HK-2 (cell line): ENCODE measurements at regions not wholly inside any gene's neighbourhood (a gene's known extent, or its start where the extent isn't known, plus 50 kb on each side); places are given as distances from the start of the nearest gene placed in this dataset.

ENCODE experiments used
- DNase-seq: peaks from one replicate; pipeline ENCODE4 v3.0.0-alpha.2; 2018; ENCODE audit not compliant: unreplicated experiment

DNA sequence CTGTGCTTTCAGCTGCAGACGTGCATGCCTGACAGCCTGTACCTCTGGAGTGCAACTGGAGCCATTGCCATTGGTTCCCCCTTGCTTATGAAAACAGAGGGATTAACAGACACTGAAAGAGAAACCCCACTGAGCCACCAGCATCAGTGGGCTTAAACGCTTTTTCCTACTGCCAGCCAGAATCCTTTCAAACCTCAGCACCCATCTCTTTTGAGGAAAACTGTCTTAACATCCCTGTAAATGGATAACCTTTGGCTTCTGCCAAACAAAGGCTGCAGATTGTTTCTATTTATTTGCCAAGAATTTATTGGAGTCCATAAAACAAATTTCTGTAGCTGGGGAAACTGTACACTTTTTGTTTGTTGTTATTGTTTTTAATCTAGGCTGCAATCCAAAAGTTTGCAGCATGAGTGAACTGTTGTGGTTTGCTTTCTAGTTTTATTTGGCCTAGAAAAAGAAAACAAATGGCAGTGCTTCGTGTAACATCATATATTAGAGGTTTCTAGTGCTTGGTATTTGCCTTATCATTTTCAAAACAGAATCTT lies 369.2 kb upstream of the IL12A start:
- DNase-seq: no peak

- no peak for DNase-seq
These were observed 368.4 kb upstream of the IL12A start for GRCh38 chr3:159620281-159620680.

GRCh38 chr3:159620873-159621272 lies 367.8 kb upstream of the IL12A start:
- no peak for DNase-seq

DNA sequence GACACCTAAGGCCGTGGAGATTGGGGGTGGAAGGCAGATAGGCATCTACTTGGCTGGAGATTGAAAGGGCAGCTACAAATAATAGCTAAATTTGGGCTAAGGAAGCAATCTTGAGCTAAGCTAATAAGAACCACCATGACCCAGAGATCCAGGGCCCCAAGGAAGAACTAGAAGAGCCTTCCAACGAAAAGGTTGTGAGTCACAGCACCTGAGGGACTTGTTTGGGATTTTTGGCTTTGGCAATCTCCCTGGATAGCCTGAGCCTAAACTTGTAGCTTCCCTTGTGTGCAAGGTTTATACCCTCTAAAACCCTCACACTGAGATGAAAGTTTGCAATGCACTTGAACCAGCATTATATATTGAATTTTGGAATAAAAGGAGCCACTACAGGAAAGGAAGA lies 364.0 kb upstream of the IL12A start:
- no peak for DNase-seq

GRCh38 chr3:159625594-159625993 lies 363.0 kb upstream of the IL12A start:
- no peak for DNase-seq

DNA sequence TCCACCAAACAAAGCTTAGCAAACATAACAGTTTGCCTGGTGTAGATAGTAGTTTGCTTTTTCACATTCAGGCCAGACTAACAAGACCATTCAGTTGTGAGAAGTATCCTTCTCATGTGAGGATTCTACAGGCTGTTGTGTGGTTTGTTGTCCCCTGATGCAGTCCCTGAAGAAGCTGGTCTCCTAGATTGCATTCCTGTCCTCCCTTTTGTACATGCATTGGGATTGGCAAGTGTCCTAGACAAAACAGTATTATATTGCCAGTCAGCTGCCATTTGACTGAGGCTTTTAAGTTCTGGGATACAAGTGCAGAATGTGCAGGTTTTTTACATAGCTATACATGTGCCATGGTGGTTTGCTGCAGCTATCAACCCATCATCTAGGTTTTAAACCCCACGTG lies 362.0 kb upstream of the IL12A start:
- DNase-seq: no peak

DNA sequence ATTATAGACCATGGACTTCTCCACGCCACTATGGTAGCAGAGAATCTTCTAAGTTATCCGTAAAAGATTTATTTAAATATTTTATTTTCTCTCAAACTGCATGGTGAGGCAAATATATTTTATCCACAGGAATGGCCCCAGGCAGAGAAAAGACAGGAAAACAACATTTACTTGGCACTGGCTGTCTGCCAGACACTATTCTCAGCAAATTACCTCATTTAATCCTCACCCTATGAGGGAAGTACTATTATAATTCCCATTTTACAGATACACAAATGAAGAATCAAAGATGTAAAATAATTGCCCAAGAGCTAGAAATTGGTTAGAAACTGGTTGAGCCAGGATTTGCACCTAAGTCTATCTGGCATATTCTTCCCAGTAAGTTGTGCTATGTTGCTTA lies 361.4 kb upstream of the IL12A start:
- DNase-seq: no peak

GRCh38 chr3:159627634-159628033 lies 361.0 kb upstream of the IL12A start:
- no peak for DNase-seq

DNA sequence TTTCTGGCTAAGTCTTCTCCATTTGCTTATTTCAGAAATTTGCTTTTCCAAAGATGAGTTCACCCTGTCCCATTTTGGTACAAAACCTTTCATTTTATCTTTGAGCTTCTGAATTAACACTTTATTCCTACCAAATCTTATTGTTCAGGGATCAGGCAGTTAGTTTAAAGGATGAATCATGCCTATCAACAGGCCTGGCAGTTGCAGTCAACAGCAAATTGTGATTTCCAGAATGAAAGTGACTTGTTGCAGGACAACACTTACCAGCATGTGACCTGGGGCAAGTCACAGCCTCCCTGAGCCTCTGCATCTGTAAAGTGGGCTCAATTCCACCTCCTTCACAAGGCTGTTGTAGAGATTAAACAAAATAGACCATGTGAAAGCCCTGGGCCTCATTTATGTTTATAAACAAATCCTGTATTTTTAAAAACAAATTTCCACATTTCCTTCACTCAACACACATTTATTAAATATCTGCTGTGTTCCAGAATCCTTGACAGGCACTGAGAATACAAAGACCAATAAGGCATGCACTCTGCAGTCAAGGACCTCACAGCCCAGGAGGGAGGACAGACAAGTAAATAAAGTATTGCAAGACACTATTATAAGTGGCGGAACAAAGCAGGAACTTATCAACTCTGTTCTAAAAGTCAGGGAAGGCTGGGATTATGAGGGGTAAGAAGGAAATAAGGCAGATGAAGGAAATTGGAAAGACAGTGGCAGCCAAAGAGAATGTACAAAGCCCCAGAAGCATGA lies 359.1 kb upstream of the IL12A start:
- DNase-seq: no peak

DNA sequence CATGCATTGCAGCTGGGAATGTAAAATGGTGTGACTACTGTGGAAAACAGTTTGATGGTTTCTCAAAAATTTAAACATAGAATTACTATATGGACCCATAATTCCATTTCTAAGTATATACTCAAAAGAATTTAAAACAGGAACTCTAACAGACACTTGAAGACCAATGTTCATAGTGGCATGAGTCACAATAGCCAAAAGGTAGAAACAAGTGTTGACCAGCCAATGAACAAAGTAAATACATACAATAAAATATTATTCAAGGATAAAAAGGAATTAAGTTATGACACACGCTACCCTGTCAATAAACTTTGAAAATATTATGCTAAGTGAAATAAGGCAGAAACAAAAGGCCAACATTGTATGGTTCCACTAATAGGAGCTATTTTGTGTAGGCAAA lies 357.4 kb upstream of the IL12A start:
- DNase-seq: no peak

DNA sequence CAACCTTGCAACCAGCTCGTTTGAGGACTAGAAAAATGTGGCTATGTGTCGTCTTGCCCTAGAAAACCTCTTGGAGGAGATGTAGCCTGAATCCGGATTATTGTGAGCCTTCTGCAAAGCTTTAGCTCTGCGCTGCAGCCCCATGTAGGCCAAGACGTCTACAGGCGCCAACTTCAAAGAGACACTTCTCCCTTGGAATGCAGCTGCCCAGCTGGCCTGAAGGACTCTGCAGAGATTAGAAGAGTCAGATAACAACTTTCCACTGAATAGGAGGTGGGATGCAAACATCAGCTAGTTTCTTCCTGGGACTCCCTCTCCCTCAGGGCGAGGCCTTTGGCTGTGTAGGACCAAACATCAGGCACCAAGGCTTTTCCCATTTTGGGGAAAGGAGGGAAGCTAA lies 356.5 kb upstream of the IL12A start:
- DNase-seq: no peak

- no peak for DNase-seq
These were observed 355.8 kb upstream of the IL12A start for GRCh38 chr3:159632851-159633250.

DNA sequence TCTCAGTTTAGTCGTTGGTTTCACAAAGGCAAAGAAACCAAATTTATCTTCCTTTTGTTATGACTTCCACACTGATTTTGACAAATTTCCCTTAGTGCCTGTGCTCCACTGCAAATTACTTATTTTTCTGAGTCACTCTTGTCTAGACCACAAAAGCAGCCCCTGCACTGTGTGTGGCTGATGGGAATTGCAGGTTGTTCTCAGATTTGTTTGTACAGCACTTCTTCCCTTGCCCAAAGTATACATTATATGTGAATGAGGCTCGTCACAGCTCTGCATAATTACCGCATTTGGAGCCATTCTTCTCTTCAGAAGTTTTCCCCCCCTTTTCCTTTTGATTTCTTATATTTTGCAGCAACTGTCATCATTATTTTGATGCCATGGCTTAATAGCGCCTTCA lies 354.2 kb upstream of the IL12A start:
- no peak for DNase-seq

DNA sequence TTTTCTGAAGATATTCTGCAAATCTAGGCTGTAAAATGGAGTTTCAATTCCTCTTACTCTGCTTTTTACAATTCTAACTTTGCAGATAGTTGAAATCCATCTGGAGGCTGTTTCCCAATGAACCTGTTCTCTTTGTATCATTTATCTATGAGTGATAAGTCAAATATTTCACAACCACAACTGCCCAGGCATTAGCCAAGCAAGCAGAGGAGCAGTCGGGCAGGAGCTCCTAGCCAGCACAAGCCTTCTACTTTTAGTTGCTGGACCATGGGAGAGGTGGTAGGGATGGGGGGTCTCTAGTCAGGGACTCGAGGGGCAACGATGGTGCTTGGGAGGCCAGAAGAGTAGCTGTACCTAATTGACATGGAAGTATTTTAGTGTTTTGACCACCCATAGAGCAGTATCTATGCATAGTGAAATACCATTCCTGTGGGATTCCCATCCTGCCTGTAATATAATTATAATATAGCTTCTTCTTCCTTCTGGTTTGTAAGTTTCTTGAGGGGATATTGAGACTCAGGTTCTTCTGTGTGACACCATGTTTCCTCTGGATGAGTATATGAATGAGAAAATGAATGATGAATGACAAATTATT lies 353.5 kb upstream of the IL12A start:
- peak; percentile 28 for DNase-seq

DNA sequence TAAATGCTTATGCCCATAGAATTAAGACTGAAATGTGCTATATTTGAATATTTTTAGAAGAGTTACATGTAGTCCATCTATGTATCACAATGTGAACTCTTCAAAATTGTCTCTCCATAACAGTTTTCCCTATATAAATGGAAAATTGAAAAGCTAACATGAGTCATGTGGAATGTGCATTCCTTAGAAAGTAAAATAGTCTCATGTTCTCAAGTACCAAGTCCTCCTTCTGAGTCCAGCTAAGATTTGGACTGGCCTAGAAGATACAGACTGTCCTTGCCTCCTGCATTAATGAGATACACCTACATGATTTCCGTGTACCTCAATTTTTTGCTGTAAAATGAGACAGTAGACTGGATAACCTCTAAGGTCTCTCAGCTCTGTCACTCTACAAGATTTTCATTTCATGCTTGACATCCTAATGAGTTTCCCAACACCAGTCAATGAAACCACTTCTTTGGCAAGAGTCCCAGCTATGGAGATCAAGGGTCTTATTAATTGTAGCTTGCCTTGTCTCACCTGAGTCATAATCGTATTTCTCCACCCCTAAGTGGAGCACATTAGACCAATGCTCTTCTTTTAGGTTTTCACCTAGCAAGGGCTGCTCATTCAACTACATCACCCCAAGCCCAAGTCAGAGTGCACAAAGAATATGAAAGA lies 350.6 kb upstream of the IL12A start:
- DNase-seq: no peak

- DNase-seq: no peak
These were observed 348.4 kb upstream of the IL12A start for GRCh38 chr3:159640225-159640624.

GRCh38 chr3:159643406-159643805 lies 345.2 kb upstream of the IL12A start:
- no peak for DNase-seq

- no peak for DNase-seq
These were observed 342.8 kb upstream of the IL12A start for GRCh38 chr3:159645874-159646273.

DNA sequence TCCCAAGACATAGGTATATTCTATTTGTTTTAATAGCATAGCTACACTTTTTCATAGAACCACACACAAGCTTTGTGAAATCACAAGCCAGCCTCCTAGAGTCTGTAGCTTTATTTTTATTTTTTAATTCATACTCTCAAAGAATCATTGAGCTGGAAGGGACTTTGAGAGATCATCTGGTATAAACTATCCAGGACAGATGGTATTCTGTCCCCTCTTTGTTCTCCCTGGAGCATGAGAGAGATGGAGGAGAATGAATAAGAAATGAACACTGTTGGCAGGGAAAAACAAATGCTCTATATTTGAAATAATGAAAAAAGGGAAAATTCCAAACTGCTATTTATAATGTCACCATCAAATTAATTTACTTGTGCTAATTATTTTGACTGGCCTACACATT lies 338.7 kb upstream of the IL12A start:
- DNase-seq: no peak

DNA sequence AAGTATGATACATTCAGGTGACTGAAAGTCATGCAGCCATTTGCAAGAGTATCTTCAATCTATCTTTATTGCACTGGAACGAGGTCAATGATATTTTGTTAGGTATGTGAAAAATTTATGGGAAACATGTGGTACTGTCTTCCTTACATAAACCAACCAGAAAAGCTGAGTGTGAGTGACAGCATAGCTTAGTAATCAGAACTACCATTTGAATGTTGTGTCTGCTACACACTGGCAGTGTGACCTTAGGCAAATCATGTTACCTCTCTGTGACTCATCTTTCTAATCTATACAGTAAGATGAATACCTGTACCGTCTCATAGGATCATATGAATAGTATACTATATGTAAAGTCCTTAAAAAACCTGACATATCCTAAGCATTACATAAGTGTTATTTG lies 337.9 kb upstream of the IL12A start:
- no peak for DNase-seq

DNA sequence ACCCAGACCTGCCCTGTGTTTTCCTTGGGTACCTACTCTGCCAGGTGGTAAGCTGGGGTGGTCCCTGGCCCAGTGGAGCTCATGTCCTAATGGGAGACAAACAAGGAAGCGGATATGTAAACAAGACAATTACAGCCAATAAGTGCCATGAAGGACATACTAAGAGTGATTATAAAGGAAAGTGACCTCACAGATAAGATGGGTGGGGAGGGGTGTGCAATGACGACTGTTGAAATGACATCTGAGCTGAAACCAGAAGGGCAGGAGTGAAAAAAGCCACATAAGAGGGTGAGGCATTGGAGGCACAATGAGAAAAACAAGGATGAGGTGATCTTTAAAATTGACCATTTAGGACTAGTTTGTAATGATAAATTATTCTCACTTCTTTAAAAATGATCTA lies 336.2 kb upstream of the IL12A start:
- DNase-seq: no peak

GRCh38 chr3:159654183-159655134 lies 334.2 kb upstream of the IL12A start:
- no peak for DNase-seq
